Right atrium auricular region (tissue), 2 donors: ENCODE measurements at regions not wholly inside any gene's neighbourhood (a gene's known extent, or its start where the extent isn't known, plus 50 kb on each side); places are given as distances from the start of the nearest gene placed in this dataset.
"Not testable (repeated sequence)": the region's sequence is repeated elsewhere in the genome, so short reads cannot be mapped to it uniquely, and the experiment has no call there.

Experiments
- DNase-seq: peaks from one replicate; pipeline ENCODE4 v3.0.0-alpha.2; 2019; ENCODE audit warnings: low spot score
- H3K27ac ChIP-seq, 2 donors: fragments of 200-600 bp; sonication (generic); 1 replicate in 1 of 2; 2 replicates in 1 of 2; pipeline ENCODE4 v1.5.1; 2016 to 2019
- H3K27me3 ChIP-seq, 2 donors: fragments of 200-600 bp; sonication (generic); one replicate each; pipeline versions ENCODE4 v1.5.1 to v1.6.0; 2017 to 2019
- H3K36me3 ChIP-seq: fragments of 200-600 bp; sonication (generic); one replicate; pipeline ENCODE4 v1.5.1; 2016
- H3K4me1 ChIP-seq, 2 donors: fragments of 200-600 bp; sonication (generic); one replicate each; pipeline versions ENCODE4 v1.5.1 to v1.6.0; 2017 to 2019
- H3K4me3 ChIP-seq, 2 donors: fragments of 200-600 bp; sonication (generic); 1 replicate in 1 of 2; 2 replicates in 1 of 2; pipeline ENCODE4 v1.5.1; 2017 to 2019; ENCODE audit warnings: mild to moderate bottlenecking in 1 of 2, moderate library complexity in 1 of 2
- H3K9me3 ChIP-seq, 2 donors: fragments of 200-600 bp; sonication (generic); one replicate each; pipeline ENCODE4 v1.5.1; 2019
- CTCF ChIP-seq, 2 donors: fragments of 200-600 bp; sonication (generic); IDR thresholded peaks; one replicate each; pipeline ENCODE4 v1.5.1; 2019; ENCODE audit warnings: antibody characterized with exemption in 2 of 2

GRCh38 chr6:28686446-28687027 lies 160.9 kb downstream of the GPX5 start:
- H3K9me3 ChIP-seq, DNase-seq, H3K27me3 ChIP-seq, H3K36me3 ChIP-seq, H3K27ac ChIP-seq, H3K4me1 ChIP-seq: not testable (repeated sequence)
- peak; percentile 71 to 83 for TF ChIP-seq CTCF (IDR thresholded peaks at IDR 0.05)
- H3K4me3 ChIP-seq = peak overlapping the region in 1 of 2 donors; percentile 9

DNA sequence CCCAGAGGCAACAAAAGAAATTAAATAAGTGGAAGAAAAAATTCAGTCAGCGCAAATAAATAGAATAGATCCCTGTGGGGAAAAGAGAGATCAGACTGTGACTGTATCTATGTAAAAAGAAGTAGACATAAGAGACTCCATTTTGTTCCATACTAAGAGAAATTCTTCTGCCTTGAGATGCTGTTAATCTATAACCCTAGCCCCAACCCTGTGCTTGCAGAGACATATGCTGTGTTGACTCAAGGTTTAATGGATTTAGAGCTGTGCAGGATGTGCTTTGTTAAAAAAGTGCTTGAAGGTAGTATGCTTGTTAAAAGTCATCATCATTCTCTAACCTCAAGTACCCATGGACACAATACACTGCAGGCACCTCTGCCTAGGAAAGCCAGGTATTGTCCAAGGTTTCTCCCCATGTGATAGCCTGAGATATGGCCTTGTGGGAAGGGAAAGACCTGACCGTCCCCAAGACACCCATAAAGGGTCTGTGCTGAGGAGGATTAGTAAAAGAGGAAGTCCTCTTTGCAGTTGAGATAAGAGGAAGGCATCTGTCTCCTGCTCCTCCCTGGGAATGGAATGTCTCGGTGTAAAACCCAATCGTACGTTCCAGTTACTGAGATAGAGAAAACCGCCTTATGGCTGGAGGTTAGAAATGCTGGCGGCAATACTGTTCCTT lies 161.8 kb downstream of the GPX5 start:
- H3K9me3 ChIP-seq, H3K4me1 ChIP-seq, DNase-seq, H3K4me3 ChIP-seq, H3K27ac ChIP-seq, H3K36me3 ChIP-seq, H3K27me3 ChIP-seq: not testable (repeated sequence)

DNA sequence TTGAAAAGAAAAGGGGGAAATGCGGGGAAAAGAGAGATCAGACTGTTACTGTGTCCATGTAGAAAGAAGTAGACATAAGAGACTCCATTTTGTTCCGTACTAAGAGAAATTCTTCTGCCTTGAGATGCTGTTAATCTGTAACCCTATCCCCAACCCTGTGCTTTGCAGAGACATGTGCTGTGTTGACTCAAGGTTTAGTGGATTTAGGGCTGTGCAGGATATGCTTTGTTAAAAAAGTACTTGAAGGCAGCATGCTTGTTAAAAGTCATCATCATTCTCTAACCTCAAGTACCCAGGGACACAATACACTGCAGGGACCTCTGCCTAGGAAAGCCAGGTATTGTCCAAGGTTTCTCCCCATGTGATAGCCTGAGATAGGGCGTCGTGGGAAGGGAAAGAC lies 166.3 kb downstream of the GPX5 start:
- not testable (repeated sequence) for H3K27ac ChIP-seq, H3K4me1 ChIP-seq, H3K27me3 ChIP-seq, H3K36me3 ChIP-seq, H3K4me3 ChIP-seq, H3K9me3 ChIP-seq, DNase-seq

- no peak for DNase-seq
- Histone ChIP-seq H3K4me3 (no peak overlapping the region), H3K27ac (no peak overlapping the region), H3K36me3 (no peaks in the 10 kb centered on the region), H3K9me3 (no peaks in the 10 kb centered on the region), H3K4me1 (no peaks in the 10 kb centered on the region), H3K27me3 (peaks cover 0 to 3% of the 10 kb centered on the region in 2 donors)
- no peak for TF ChIP-seq CTCF (IDR thresholded peaks at IDR 0.05)
Measured at GRCh38 chr6:28693033-28693750, 167.5 kb downstream of the GPX5 start.

GRCh38 chr6:28693751-28694443 lies 168.2 kb downstream of the GPX5 start:
- no peak overlapping the region for H3K4me3 ChIP-seq
- no peak for DNase-seq
- H3K9me3 ChIP-seq = no peaks in the 10 kb centered on the region
- peaks cover 0 to 3% of the 10 kb centered on the region in 2 donors for H3K27me3 ChIP-seq
- H3K36me3 ChIP-seq = no peaks in the 10 kb centered on the region
- no peak for TF ChIP-seq CTCF (IDR thresholded peaks at IDR 0.05)
- H3K27ac ChIP-seq = no peak overlapping the region
- H3K4me1 ChIP-seq = no peaks in the 10 kb centered on the region

DNA sequence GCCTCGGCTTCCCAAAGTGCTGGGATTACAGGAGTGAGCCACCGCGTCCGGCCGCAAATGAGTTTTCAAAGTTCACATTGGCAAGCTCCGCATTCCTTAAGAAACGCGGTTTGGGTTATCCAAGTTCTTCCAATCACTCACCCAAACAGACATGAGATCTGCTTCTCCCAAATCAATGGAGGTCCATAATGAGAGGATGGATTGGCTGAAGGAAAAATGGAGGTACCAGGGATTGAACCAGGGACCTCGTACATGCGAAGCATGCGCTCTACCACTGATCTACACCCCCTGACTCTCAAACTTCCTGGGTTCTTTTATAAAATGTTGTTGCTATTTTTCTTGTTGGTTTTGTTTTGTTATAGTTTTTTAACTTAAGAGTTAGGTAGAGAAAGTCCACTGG lies 170.0 kb downstream of the GPX5 start:
- H3K4me1 ChIP-seq = no peaks in the 10 kb centered on the region
- TF ChIP-seq CTCF (IDR thresholded peaks at IDR 0.05) = no peak
- DNase-seq = no peak
- no peak overlapping the region for H3K4me3 ChIP-seq
- H3K36me3 ChIP-seq = no peaks in the 10 kb centered on the region
- H3K27ac ChIP-seq = no peak overlapping the region
- peaks cover 0 to 3% of the 10 kb centered on the region in 2 donors for H3K27me3 ChIP-seq
- no peaks in the 10 kb centered on the region for H3K9me3 ChIP-seq
